ENCODE measurements at regions not wholly inside any gene's neighbourhood (a gene's known extent, or its start where the extent isn't known, plus 50 kb on each side); places are given as distances from the start of the nearest gene placed in this dataset.

- DNase-seq: no peak
Observed at GRCh38 chr19:5235458-5236219, 105.0 kb downstream of the PTPRS start.

DNA sequence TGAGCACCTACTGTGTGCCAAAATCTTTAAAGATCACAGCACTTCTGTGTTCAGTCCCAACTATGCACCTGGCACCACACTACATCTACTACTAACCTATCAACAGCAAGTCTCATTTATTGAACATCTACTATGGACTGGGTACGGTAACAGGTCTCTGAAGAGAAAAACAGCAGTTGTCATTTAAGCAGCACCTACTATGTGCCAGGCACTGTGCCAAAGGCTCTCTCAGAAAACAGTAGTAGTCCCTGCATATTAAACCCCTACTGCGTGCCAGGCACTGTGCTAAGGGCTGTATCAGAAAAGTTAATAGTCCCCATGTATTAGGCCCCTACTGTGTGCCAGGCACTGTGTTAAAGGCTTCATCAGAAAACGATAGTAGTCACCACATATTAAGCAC lies 106.2 kb downstream of the PTPRS start:
- DNase-seq: no peak

GRCh38 chr19:5232798-5233505 lies 107.7 kb downstream of the PTPRS start:
- DNase-seq: no peak

- no peak for DNase-seq
Observed at GRCh38 chr19:5231857-5232678, 108.5 kb downstream of the PTPRS start.

DNA sequence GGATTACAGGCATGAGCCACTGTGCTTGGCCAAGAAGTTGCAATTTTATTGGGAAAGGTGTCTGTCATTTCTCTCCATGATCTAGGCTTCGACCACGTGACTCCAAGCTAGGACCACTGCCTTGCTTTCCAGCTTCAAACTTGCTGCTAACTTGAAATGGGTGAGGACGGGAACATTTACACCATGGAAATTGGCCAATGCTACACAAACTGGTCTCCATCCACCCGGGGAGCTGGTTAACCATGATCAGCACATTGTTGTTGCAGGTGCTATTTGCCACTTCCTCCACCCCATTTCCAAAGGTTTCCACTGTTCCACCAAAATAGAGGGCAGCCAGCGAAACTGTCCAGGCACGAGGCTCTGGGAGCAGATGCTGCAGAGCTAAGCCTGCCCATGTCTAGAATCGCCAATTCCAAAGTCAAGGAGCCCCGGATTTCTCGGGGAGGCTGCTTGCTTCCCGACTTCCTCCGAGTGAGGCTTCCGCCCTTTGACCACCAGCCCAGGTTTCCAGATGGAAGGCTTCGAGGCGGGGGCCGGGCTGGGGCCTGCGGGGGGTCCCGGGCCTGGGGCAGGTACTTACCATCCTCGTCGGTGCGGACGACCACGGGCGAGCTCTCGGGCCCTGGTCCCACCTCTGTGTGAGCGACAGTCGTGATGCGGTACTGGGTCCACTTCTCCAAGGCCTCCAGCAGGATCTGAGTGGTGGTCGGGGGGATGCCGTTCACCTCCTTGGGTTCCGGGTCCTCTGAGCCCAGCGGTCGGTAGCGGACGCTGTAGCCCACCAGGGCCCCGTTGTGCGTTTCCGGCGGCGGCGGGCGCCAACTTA lies 109.7 kb downstream of the PTPRS start:
- no peak for DNase-seq

DNA sequence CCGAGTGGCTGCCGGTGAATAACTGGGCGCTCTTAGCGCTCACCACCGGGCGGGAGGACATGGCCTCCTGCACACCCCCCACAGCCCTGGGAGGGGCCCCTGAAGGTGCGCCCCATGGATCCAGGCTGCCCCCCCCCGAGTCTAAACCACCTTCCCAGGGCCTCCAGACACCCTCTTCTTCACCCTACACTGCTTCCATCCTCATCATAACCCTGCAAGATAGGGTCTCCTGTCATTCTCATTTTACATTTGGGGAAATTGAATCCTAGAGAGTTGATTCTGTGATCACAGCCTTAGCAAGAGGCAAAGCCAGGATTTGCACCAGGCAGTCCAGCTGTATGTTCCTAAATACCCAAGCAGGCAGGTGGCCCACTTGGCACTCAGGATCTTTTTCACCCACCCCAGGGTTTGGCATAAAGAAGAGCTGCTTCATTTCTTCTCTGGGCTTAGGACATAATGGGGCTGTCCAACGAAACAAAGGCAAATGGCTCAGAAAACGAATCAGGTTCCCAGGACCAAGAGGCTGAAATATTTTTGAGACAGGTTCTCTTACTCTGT lies 110.8 kb downstream of the PTPRS start:
- DNase-seq: no peak

DNA sequence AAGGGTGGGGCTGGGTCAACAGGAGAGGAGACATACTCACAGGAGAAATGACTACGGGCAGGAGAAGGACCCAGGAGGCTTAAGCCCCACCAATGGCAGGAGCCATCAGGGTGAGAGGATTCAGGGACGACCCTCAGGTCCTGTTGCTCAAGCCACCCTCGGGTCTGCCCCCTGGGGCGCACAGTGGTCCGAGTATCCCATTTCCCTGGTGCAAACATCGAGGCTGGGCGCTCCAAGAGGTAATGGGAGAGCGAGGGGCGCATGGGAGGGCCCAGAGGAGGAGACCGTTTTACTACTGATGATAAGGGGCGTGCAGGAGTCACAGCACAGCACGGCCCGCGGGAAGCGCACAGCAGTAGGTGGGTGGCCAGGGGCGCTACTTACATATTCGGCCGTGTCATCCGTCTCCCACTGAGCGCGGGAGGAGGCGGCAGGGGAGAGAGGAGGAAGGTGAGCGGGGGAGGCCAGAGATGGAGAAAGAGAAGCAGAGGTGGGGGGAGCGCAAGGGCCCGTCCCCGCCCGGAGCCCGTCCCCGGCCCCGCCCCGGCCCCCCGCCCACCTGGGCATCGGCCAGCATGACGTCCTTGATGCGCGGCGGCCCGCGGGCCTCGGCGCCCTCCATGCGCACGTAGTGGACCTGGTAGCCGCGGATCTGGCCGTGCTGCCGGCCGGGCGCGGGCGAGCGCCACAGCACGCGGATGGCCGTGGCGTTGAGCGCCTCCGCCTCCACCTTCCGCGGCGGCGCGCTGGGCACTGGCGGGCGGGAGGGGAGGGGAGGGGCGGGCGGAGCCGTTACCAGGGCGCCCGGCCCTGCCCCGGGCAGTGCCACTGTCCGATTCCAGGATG lies 111.5 kb downstream of the PTPRS start:
- no peak for DNase-seq

DNA sequence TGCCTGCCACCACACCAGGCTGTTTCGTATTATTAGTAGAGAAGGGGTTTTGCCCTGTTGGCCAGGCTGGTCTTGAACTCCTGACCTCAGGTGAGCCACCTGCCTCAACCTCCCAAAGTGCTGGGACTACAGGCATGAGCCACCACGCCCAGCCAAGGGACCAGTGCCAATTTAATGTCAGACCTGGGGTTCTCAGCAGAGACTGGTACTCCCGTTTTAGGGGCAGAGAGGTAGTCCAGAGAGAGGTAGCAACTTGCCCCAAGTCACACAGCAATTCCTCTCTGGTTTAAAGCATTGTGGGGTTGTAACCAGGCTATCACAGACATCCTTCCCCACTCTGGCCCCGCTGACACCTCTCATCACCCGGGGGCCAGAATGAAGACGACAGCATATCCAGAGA lies 112.1 kb downstream of the PTPRS start:
- no peak for DNase-seq

GRCh38 chr19:5225486-5226345 lies 114.9 kb downstream of the PTPRS start:
- DNase-seq: no peak

DNA sequence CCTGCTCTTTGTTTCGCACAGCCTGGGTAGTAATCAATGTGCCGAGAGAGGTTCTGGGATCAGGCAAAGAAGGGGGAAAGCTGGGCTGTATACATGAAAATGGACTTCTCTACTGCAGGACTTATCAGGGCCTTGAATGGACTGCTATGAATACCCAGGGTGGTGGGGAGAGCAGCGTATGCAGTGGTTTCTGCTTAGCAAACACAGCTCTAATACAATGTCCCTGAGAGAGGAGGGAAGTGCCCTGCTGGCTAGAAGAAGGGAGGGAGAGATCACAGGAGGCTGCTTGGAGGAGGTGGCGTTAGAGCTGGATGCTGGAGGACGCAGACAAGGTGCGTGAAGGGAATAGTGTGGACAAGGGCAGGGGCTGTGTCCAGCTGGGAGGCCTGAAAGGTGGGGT lies 116.1 kb downstream of the PTPRS start:
- DNase-seq: no peak

GRCh38 chr19:5222821-5223321 lies 117.7 kb downstream of the PTPRS start:
- no peak for DNase-seq

DNA sequence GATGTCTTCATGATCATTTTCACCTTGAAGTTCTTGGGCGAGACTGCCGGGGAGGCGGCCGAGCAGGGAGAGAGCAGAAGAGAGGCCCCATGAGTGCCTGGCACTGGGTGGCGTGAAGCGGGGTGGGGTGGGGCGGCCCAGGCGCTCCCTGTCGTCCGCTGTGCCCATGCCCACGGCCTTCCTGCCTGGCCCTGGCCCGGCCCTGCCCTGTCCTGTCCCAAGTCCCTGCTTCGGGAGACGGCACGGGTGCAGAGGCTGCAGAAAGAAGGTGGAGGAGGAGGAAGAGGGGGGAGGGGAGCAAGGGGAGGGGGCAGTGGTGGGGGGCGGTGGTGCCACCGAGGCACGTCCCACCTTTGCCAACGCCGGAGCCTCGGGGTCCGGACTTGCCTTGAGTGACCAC lies 118.4 kb downstream of the PTPRS start:
- DNase-seq: no peak

- DNase-seq: no peak
Observed at GRCh38 chr19:5220866-5221265, 119.7 kb downstream of the PTPRS start.

DNA sequence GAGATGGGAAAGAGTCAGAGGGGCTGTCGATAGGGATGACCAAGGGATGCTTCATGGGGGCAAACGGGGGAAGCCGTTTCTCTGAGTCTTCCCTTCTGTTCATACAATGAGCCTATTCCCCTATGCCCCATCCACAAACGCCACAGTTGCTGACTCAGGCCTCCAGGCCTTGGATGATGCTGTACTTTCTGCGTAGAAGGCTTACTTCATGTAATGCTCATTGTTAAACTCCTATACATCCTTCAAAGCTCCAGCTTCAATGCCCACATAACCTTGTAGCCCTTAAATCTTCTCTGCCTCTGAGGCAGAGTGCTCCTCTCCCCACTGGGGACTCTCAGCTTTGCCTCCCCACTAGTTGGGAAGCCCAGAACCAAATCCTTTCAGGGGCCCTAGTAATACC lies 120.3 kb downstream of the PTPRS start:
- DNase-seq: no peak

DNA sequence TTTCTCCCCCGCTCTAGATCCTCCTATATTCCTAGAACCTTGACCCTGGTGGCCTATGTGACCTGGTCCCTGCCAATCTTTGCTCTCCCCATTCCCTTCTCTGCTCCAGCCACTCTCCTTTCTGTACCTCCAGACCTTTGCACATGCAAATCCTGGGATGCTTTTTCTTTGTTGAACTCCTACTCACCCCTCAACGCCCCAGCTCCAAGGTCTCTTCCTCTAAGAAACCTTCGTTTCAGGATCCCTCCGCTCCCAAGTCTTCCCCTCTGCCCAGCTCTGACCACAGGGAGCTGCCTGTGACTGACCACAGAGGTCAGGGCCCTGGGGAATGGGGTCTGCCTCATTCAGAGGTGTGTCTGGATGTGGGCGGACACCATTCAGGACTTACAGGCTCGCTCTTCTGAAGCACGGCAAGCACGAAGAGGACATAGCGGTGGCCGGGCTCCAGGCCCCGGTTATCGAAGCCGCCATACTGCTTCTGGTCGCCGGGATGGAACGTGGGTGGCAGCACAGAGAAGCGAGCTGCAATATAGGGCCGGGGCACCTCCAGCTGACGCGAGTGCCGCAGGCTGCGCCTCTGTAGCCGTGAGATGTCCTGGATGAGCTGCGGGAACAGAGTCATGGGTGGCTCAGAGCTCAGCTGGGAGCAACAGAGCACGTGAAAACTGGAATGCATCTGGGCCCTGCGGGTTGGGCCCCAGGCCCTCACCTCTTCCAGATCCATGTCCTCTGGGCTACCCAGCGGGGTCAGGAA lies 120.9 kb downstream of the PTPRS start:
- DNase-seq: no peak

GRCh38 chr19:5218963-5219530 lies 121.6 kb downstream of the PTPRS start:
- DNase-seq: no peak

DNA sequence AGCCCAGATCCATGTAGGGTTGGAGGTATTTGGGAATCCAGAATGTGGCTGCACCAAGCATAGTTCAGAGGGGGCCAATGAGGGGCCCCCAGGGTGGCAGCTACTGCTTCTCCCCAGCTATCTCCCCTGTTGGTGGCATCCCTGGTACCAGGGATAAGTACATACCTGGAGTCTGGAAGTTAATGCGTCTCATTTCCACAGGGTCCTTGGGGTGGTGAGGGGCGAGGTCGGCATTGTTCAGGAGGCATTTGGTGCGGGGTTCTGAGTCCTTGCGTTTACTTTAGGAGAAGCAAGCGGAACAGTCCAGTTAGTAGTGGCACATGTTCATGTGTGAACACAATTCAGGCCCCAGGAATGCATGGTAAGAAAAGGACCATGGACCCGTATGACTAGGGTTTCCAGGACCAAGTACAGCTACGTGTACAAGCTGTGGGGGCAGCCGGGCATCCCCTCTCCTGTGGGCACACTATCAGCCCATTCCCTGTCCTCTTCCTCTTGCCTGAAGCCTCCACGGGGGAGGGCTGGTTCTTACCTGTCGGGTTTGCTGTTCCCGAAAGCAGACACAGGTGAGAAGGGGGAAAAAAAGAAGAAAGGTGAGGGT lies 122.3 kb downstream of the PTPRS start:
- DNase-seq: no peak

- DNase-seq: no peak
Observed at GRCh38 chr19:5217171-5217570, 123.4 kb downstream of the PTPRS start.

Measured in stimulated activated naive CD4-positive, alpha-beta T cell (primary cell).